CD4-positive, alpha-beta memory T cell (primary cell): ENCODE measurements at regions not wholly inside any gene's neighbourhood (a gene's known extent, or its start where the extent isn't known, plus 50 kb on each side); places are given as distances from the start of the nearest gene placed in this dataset.
A peak's percentile ranks its signal among the peaks of the same experiment; 100 is the strongest.

ENCODE experiments used
- CTCF ChIA-PET: fragments of 350-600 bp; sonication (Branson Sonifier 250); formaldehyde crosslinking; loops from one replicate; lab custom pipeline; 2021; ENCODE audit warnings: inconsistent platforms; ENCODE audit not compliant: partially characterized antibody; lab: Charles Lee
- POLR2A ChIA-PET: fragments of 350-600 bp; sonication (Branson Sonifier 250); formaldehyde crosslinking; loops from one replicate; lab custom pipeline; 2021; ENCODE audit not compliant: partially characterized antibody; lab: Charles Lee
- DNase-seq, 5 donors: peaks; one replicate each; pipeline versions ENCODE4 v3.0.0 to v3.0.0-alpha.2; 2020 to 2022; ENCODE audit warnings: mixed read lengths in 1 of 5
- H3K27ac ChIP-seq: one replicate; pipeline ENCODE4 v1.7.0; 2013; ENCODE audit warnings: low read depth, low read length
- H3K27me3 ChIP-seq: 2 replicates; pipeline ENCODE4 v1.7.0; 2013; ENCODE audit warnings: mild to moderate bottlenecking, low read length, moderate library complexity; ENCODE audit not compliant: insufficient read depth
- H3K36me3 ChIP-seq: 2 replicates; pipeline ENCODE4 v1.7.0; 2013; ENCODE audit warnings: mild to moderate bottlenecking, low read length, moderate library complexity; ENCODE audit not compliant: insufficient read depth
- H3K4me1 ChIP-seq: 2 replicates; pipeline ENCODE4 v1.7.0; 2013; ENCODE audit warnings: mild to moderate bottlenecking, low read length, moderate library complexity; ENCODE audit not compliant: insufficient read depth
- H3K4me3 ChIP-seq, 2 donors: one replicate each; pipeline ENCODE4 v1.7.0; 2013; ENCODE audit warnings: low read length in 2 of 2, mild to moderate bottlenecking in 1 of 2
- H3K9me3 ChIP-seq, 2 donors: one replicate each; pipeline ENCODE4 v1.7.0; 2013; ENCODE audit warnings: low read length in 2 of 2, control low read depth in 1 of 2; ENCODE audit not compliant: control insufficient read depth in 1 of 2
- H3K27ac Mint-ChIP-seq, 7 donors: one replicate each; pipeline ENCODE4 v1.8.0; 2020 to 2021; ENCODE audit warnings: mixed read lengths in 7 of 7, mild to moderate bottlenecking in 6 of 7, inconsistent platforms in 3 of 7, moderate library complexity in 3 of 7
- H3K27me3 Mint-ChIP-seq, 2 donors: one replicate each; pipeline ENCODE4 v1.8.0; 2020 to 2021; ENCODE audit warnings: mixed read lengths in 2 of 2
- H3K36me3 Mint-ChIP-seq, 2 donors: one replicate each; pipeline ENCODE4 v1.8.0; 2020 to 2021; ENCODE audit warnings: mixed read lengths in 2 of 2, inconsistent platforms in 1 of 2, mild to moderate bottlenecking in 1 of 2
- H3K4me1 Mint-ChIP-seq, 4 donors: one replicate each; pipeline ENCODE4 v1.8.0; 2020 to 2021; ENCODE audit warnings: mixed read lengths in 4 of 4, mild to moderate bottlenecking in 1 of 4
- H3K4me3 Mint-ChIP-seq, 8 donors: one replicate each; pipeline ENCODE4 v1.8.0; 2020 to 2021; ENCODE audit warnings: mixed read lengths in 8 of 8, mild to moderate bottlenecking in 7 of 8, moderate library complexity in 6 of 8, inconsistent platforms in 3 of 8
- H3K9me3 Mint-ChIP-seq, 8 donors: one replicate each; pipeline ENCODE4 v1.8.0; 2020 to 2021; ENCODE audit warnings: mixed read lengths in 8 of 8, mild to moderate bottlenecking in 5 of 8, inconsistent platforms in 3 of 8, moderate library complexity in 1 of 8
- intact Hi-C: fragments of 100-400 bp; cut with micrococcal nuclease; formaldehyde crosslinking; loops from one replicate; pipeline ENCODE4 v1.15.1; 2023

DNA sequence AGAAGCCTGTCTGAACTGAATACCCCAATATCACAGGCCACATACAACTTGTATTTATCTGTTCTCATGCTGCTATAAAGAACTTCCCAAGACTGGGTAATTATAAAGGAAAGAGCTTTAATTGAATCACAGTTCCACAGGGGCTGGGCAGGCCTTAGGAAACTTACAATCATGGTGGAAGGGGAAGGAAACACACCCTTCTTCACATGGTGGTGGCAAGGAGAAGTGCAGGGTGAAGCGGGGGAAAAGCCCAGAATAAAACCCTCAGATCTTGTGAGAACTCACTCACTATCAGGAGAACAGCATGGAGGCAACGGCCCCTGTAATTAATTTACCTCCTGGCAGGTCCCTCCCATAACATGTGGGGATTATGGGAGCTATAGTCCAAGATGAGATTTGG lies 50.3 kb upstream of the FNDC1 start:
- no peak for DNase-seq
- CTCF ChIA-PET, result interaction anchor here (1.0 to 3.7 kb wide), 4 partner anchors 9 to 110 kb away, joined by 3 to 15 read pairs (median 10); no protein-coding TSS in a partner anchor
- H3K27ac Mint-ChIP-seq, result no peak overlapping the region
- H3K4me3 ChIP-seq, result no peak overlapping the region
- no peaks in the 10 kb centered on the region for H3K9me3 Mint-ChIP-seq
- no peaks in the 10 kb centered on the region for H3K27me3 Mint-ChIP-seq
- H3K27me3 ChIP-seq, result no peaks in the 10 kb centered on the region
- intact Hi-C loops, result no loop called here
- H3K4me1 Mint-ChIP-seq, result peaks cover 5 to 13% (median 7%) of the 10 kb centered on the region in 4 donors
- H3K4me3 Mint-ChIP-seq, result no peak overlapping the region
- peaks cover 0 to 4% of the 10 kb centered on the region in 2 donors for H3K36me3 Mint-ChIP-seq
- H3K4me1 ChIP-seq, result peaks cover 8% of the 10 kb centered on the region
- H3K36me3 ChIP-seq, result no peaks in the 10 kb centered on the region
- no peaks in the 10 kb centered on the region for H3K9me3 ChIP-seq
- POLR2A ChIA-PET, result no interaction called here
- no peak overlapping the region for H3K27ac ChIP-seq

DNA sequence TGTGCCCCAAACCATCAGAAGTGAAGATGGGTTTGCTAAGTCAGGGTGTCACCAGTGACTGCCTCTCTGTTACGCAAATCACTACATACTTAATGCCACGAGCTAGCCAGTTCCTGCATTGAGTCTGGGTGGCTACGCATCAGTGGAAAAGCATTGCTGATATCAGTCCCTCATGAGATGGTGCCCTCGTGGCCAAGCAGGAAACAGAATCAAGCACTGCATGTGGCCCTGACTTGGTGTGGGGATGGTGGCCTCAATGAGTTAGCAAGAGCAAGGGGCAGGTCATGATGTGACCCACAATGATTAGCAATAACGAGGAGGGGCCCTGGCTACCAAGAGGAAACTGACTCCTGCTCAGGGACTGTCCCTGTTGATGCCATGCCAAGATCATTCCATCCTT lies 51.6 kb upstream of the FNDC1 start:
- no peaks in the 10 kb centered on the region for H3K27me3 Mint-ChIP-seq
- DNase-seq, result no peak
- H3K4me3 Mint-ChIP-seq, result no peak overlapping the region
- Histone ChIP-seq H3K27ac (no peak overlapping the region), H3K27me3 (no peaks in the 10 kb centered on the region), H3K4me3 (no peak overlapping the region), H3K9me3 (no peaks in the 10 kb centered on the region), H3K4me1 (peaks cover 13% of the 10 kb centered on the region), H3K36me3 (no peaks in the 10 kb centered on the region)
- peaks cover 0 to 4% of the 10 kb centered on the region in 2 donors for H3K36me3 Mint-ChIP-seq
- H3K9me3 Mint-ChIP-seq, result no peaks in the 10 kb centered on the region
- intact Hi-C loops, result no loop called here
- CTCF ChIA-PET, result no interaction called here
- POLR2A ChIA-PET, result no interaction called here
- H3K27ac Mint-ChIP-seq, result no peak overlapping the region
- H3K4me1 Mint-ChIP-seq, result peaks cover 5 to 18% (median 10%) of the 10 kb centered on the region in 4 donors

DNA sequence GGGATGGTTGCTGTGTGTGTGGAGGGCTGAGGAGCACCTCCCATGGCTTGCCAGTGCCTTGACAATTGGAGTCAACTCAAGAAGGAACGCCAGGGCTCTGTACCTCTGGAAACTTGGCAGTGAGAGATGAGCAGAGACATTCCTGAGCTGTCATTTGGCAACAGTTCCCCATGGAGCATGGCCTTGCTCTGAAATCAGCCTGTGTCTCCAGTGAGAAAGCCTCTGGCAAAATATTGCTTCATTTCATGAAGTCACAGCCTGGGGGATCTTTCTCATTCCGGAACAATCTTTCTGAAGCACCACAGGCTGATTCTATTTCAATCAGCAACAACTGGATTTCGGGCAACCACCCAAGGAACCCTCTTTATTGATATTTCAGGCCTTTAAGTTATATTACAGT lies 52.2 kb upstream of the FNDC1 start:
- CTCF ChIA-PET, result interaction anchor here (10.9 kb wide), 1 partner anchor 19 kb away, joined by 193 read pairs; no protein-coding TSS in a partner anchor
- peaks cover 5 to 18% (median 10%) of the 10 kb centered on the region in 4 donors for H3K4me1 Mint-ChIP-seq
- H3K4me1 ChIP-seq, result peaks cover 15% of the 10 kb centered on the region

DNA sequence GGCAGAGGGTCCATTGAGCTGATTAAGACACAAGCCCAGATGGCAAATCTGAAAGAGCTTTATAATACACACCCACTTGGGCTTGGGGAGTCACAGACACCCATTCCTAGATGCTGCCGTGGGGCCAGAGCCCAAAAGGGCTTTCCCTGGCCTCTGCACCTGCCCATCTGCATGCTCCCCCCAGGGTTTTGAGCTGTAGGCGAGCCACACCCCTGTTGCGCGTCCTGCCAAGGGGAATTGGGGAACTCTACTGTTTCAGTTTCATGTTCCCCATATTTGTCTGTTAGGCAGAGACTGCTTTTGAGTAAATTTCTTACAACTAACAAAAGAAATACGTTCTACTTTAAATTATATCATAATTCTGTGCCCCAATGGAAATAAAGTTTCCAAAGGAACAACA lies 52.9 kb upstream of the FNDC1 start:
- Mint-ChIP-seq H3K9me3 (no peaks in the 10 kb centered on the region), H3K4me3 (no peak overlapping the region), H3K27ac (no peak overlapping the region), H3K36me3 (peaks cover 0 to 4% of the 10 kb centered on the region in 2 donors), H3K27me3 (no peaks in the 10 kb centered on the region), H3K4me1 (peaks cover 5 to 19% (median 14%) of the 10 kb centered on the region in 4 donors)
- no peak overlapping the region for H3K27ac ChIP-seq
- DNase-seq, result no peak
- ChIA-PET POLR2A (interaction anchor here (0.6 kb wide), 1 partner anchor 54 kb away, joined by 3 read pairs; no protein-coding TSS in a partner anchor), CTCF (interaction anchor here (0.8 to 15.8 kb wide), 4 partner anchors 12 to 105 kb away, joined by 3 to 676 read pairs (median 100); partner anchors contain the start of gene RSPH3)
- H3K27me3 ChIP-seq, result no peaks in the 10 kb centered on the region
- H3K4me3 ChIP-seq, result no peak overlapping the region
- H3K4me1 ChIP-seq, result peaks cover 22% of the 10 kb centered on the region
- no peaks in the 10 kb centered on the region for H3K9me3 ChIP-seq
- H3K36me3 ChIP-seq, result no peaks in the 10 kb centered on the region
- intact Hi-C loops, result no loop called here

More for the DNA sequence above, 52.2 kb upstream of the FNDC1 start:
- Mint-ChIP-seq H3K4me3 (no peak overlapping the region), H3K27me3 (no peaks in the 10 kb centered on the region), H3K36me3 (peaks cover 0 to 4% of the 10 kb centered on the region in 2 donors), H3K9me3 (no peaks in the 10 kb centered on the region), H3K27ac (no peak overlapping the region)
- POLR2A ChIA-PET, result no interaction called here
- no peak overlapping the region for H3K27ac ChIP-seq
- H3K36me3 ChIP-seq, result no peaks in the 10 kb centered on the region
- no peak overlapping the region for H3K4me3 ChIP-seq
- intact Hi-C loops, result no loop called here
- no peak for DNase-seq
- no peaks in the 10 kb centered on the region for H3K27me3 ChIP-seq
- no peaks in the 10 kb centered on the region for H3K9me3 ChIP-seq

DNA sequence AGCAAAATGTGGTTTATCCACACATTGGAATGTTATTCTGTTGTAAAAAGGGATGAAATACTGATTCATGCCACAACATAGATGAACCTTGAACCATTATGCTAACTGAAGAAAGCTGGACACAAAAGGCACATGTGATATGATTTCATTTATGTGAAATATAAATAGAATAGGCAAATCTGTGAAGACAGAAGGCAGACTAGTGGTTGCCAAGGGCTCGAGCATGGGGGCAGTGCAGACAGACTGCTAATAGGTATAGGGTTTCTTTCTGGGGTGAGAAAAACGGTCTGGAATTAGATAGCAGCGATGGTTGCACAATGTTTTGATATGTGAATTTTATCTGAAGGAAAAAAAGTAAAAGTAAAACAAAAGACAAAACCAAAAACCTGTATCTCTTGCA lies 54.6 kb upstream of the FNDC1 start:
- Histone ChIP-seq H3K4me1 (peaks cover 40% of the 10 kb centered on the region), H3K27me3 (no peaks in the 10 kb centered on the region), H3K27ac (no peak overlapping the region), H3K36me3 (no peaks in the 10 kb centered on the region), H3K9me3 (no peaks in the 10 kb centered on the region), H3K4me3 (no peak overlapping the region)
- Mint-ChIP-seq H3K4me1 (peaks cover 19 to 37% (median 30%) of the 10 kb centered on the region in 4 donors), H3K36me3 (peaks cover 0 to 2% of the 10 kb centered on the region in 2 donors), H3K27me3 (no peaks in the 10 kb centered on the region), H3K9me3 (no peaks in the 10 kb centered on the region), H3K4me3 (no peak overlapping the region), H3K27ac (no peak overlapping the region)
- ChIA-PET POLR2A (interaction anchor here (2.7 kb wide), 1 partner anchor 73 kb away, joined by 11 read pairs; no protein-coding TSS in a partner anchor), CTCF (interaction anchor here (1.5 to 15.8 kb wide), 5 partner anchors 11 to 103 kb away, joined by 4 to 676 read pairs (median 7); partner anchors contain the start of gene RSPH3)
- intact Hi-C loops, result no loop called here
- no peak for DNase-seq

DNA sequence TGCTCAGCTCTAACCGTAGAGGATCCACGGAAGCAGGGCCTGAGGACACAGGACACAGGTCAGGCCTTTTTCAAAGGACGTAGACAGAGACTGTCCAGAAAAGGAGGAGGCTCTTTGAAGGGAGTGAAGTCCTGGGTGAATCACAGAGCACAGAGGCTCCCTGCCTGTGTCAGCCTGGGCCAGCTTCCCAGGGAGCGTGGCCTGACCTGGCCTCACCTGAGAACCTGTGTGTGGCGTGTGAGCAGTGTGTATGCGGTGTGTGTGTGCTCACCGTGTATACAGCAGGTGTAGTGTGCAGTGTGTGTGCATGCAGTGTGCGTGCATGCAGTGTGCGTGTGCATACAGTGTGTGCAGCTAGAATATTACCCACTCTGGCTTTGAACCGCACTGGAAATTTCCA lies 56.0 kb upstream of the FNDC1 start:
- H3K27ac Mint-ChIP-seq, result no peak overlapping the region

DNA sequence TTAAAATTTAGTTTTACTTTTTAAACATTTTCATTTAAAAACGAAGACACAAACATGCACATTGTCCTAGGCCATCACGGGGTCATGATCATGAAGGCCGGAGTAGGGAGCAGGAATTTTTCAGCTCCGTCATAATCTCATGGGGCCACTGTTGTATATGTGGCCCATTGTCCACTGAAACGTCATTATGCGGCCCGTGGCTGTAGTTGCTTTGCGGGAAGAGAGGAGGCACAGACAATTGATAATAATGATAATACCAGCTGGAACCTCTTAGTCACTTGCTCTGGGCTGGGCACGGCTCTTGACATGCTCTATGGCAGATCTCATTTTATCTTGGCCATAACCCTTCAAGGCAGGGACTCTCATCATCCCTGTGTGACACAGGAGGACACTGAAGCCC lies 56.5 kb upstream of the FNDC1 start:
- DNase-seq, result no peak
- H3K9me3 Mint-ChIP-seq, result no peaks in the 10 kb centered on the region
- Histone ChIP-seq H3K9me3 (no peaks in the 10 kb centered on the region), H3K36me3 (no peaks in the 10 kb centered on the region), H3K27ac (no peak overlapping the region), H3K4me1 (peaks cover 58% of the 10 kb centered on the region), H3K4me3 (no peak overlapping the region), H3K27me3 (no peaks in the 10 kb centered on the region)
- H3K27ac Mint-ChIP-seq, result peak overlapping the region in 1 of 7 donors; percentile 42
- H3K36me3 Mint-ChIP-seq, result no peaks in the 10 kb centered on the region
- POLR2A ChIA-PET, result interaction anchor here (0.6 to 2.7 kb wide), 5 partner anchors 49 to 113 kb away, joined by 3 to 11 read pairs (median 3); partner anchors contain the start of gene RSPH3
- H3K27me3 Mint-ChIP-seq, result no peaks in the 10 kb centered on the region
- H3K4me3 Mint-ChIP-seq, result no peak overlapping the region
- CTCF ChIA-PET, result interaction anchor here (1.5 to 15.8 kb wide), 3 partner anchors 9 to 102 kb away, joined by 11 to 676 read pairs (median 193); partner anchors contain the start of gene RSPH3
- intact Hi-C loops, result no loop called here
- H3K4me1 Mint-ChIP-seq, result peaks cover 35 to 56% (median 45%) of the 10 kb centered on the region in 4 donors

More for the DNA sequence above, 56.0 kb upstream of the FNDC1 start:
- no peak for DNase-seq
- Histone ChIP-seq H3K27ac (no peak overlapping the region), H3K4me3 (no peak overlapping the region), H3K36me3 (no peaks in the 10 kb centered on the region), H3K9me3 (no peaks in the 10 kb centered on the region), H3K27me3 (no peaks in the 10 kb centered on the region), H3K4me1 (peaks cover 53% of the 10 kb centered on the region)
- no peaks in the 10 kb centered on the region for H3K27me3 Mint-ChIP-seq
- ChIA-PET CTCF (interaction anchor here (1.5 to 15.8 kb wide), 3 partner anchors 9 to 102 kb away, joined by 11 to 676 read pairs (median 193); partner anchors contain the start of gene RSPH3), POLR2A (interaction anchor here (1.1 to 2.7 kb wide), 4 partner anchors 71 to 114 kb away, joined by 3 to 11 read pairs (median 4); partner anchors contain the start of gene RSPH3)
- intact Hi-C loops, result no loop called here
- no peak overlapping the region for H3K4me3 Mint-ChIP-seq
- no peaks in the 10 kb centered on the region for H3K36me3 Mint-ChIP-seq
- H3K4me1 Mint-ChIP-seq, result peaks cover 30 to 51% (median 40%) of the 10 kb centered on the region in 4 donors
- no peaks in the 10 kb centered on the region for H3K9me3 Mint-ChIP-seq
